Fibroblast of mammary gland (primary cell): ENCODE measurements at regions not wholly inside any gene's neighbourhood (a gene's known extent, or its start where the extent isn't known, plus 50 kb on each side); places are given as distances from the start of the nearest gene placed in this dataset.

Source experiments
- DNase-seq: peaks from one replicate; pipeline ENCODE4 v3.0.0-alpha.2; 2010; ENCODE audit warnings: low read depth
- H3K4me3 ChIP-seq: 2 replicates; pipeline ENCODE4 v1.5.1; 2011; ENCODE audit warnings: low read depth, mild to moderate bottlenecking, low read length, moderate library complexity; ENCODE audit not compliant: control insufficient read depth
- CTCF ChIP-seq: conservative IDR thresholded peaks from 2 replicates; pipeline ENCODE4 v1.5.1; 2011; ENCODE audit warnings: low read depth, low read length, inconsistent platforms; ENCODE audit not compliant: control insufficient read depth, insufficient read depth

GRCh38 chr3:68403741-68404140 lies 528.6 kb downstream of the TAFA4 start:
- no peak for TF ChIP-seq CTCF
- DNase-seq: no peak

DNA sequence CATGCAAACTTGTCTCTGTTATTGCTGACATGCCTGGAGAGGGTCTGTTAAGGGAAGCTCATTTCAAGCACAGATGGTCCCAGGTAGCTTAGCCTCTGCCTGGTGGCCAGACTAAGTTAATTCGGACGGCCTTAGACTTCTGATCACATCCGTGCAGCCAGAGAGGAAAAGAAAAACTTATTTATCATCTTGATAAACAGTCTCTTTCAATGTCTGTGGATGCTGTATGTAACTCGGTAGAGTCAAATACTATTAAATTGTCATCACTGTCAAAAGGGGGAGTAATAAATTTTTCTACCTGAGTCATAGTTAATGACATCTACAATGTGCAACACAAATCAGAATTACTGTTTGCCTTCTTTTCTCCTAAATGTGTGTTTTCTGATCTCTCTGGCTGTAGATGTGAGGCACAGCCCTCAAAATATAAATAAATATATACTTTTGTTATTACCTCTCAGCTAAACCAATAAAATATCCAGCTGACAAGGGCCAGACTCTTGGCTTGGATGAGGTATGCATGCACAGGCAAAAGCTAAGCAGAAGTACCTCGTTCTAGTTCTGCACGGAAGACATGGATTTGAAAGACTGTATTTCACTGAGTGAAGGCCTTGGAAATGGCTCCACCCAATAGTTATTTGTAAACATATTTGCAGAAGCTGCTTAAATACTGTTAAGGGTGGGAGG lies 530.0 kb downstream of the TAFA4 start:
- TF ChIP-seq CTCF: no peak
- DNase-seq: no peak
- H3K4me3 ChIP-seq: no peak overlapping the region

More at GRCh38 chr3:68403741-68404140, 528.6 kb downstream of the TAFA4 start:
- no peak overlapping the region for H3K4me3 ChIP-seq

- DNase-seq: no peak
- no peak for TF ChIP-seq CTCF
- no peak overlapping the region for H3K4me3 ChIP-seq
Measured at GRCh38 chr3:68378631-68379030, 553.7 kb downstream of the TAFA4 start.

GRCh38 chr3:68373727-68374126 lies 558.6 kb downstream of the TAFA4 start:
- no peak overlapping the region for H3K4me3 ChIP-seq
- no peak for DNase-seq
- TF ChIP-seq CTCF: no peak

GRCh38 chr3:68363796-68364195 lies 568.6 kb downstream of the TAFA4 start:
- TF ChIP-seq CTCF: no peak
- DNase-seq: no peak
- H3K4me3 ChIP-seq: no peak overlapping the region

- no peak for TF ChIP-seq CTCF
- no peak overlapping the region for H3K4me3 ChIP-seq
- no peak for DNase-seq
Measured at GRCh38 chr3:68360492-68360891, 571.9 kb downstream of the TAFA4 start.

DNA sequence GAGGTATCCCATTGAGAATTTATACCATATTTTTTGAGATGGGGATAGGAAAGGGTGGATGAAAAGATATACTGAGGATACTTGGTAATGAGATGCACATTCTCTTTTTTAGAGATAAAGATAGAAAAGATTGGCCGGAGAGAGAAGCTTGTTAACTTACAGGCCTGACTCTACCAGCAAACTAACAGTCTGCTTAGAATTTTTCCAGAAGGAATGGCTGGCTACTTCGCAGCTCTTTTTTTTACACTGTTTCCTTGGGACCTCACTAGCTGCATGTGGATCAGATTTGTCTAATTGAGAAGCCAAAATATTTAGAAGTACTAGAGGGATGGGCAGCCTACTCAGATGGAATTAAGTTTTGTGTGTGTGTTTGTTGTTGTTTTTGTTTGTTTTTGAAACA lies 586.6 kb downstream of the TAFA4 start:
- DNase-seq: no peak
- TF ChIP-seq CTCF: no peak

More for the DNA sequence above, 586.6 kb downstream of the TAFA4 start:
- no peak overlapping the region for H3K4me3 ChIP-seq
